Lung (tissue), 11 donors: ENCODE measurements at regions not wholly inside any gene's neighbourhood (a gene's known extent, or its start where the extent isn't known, plus 50 kb on each side); places are given as distances from the start of the nearest gene placed in this dataset.

Source experiments
- ATAC-seq: fragments of 200-7000 bp; cut with Tn5 transposase; one replicate; pipeline ENCODE4 v1.9.1; 2020; ENCODE audit warnings: moderate number of reproducible peaks; ENCODE audit not compliant: insufficient read depth, low FRiP score
- DNase-seq, 3 donors: peaks; one replicate each; pipeline ENCODE4 v3.0.0-alpha.2; 2013 to 2017
- H3K27ac ChIP-seq, 2 donors: one replicate each; pipeline ENCODE4 v1.5.1; 2013; ENCODE audit warnings: mild to moderate bottlenecking in 2 of 2, moderate library complexity in 2 of 2, control low read depth in 1 of 2, inconsistent platforms in 1 of 2, low read depth in 1 of 2, low read length in 1 of 2
- H3K27me3 ChIP-seq, 3 donors: one replicate each; pipeline ENCODE4 v1.5.1; 2013; ENCODE audit warnings: low read length in 2 of 3; ENCODE audit not compliant: control insufficient read depth in 3 of 3, insufficient read depth in 3 of 3
- H3K36me3 ChIP-seq, 4 donors: one replicate each; pipeline ENCODE4 v1.5.1; 2013; ENCODE audit warnings: low read length in 4 of 4, mild to moderate bottlenecking in 1 of 4, moderate library complexity in 1 of 4; ENCODE audit not compliant: control insufficient read depth in 4 of 4, insufficient read depth in 4 of 4
- H3K4me1 ChIP-seq, 5 donors: one replicate each; pipeline ENCODE4 v1.5.1; 2013; ENCODE audit warnings: low read length in 5 of 5, mild to moderate bottlenecking in 2 of 5, moderate library complexity in 1 of 5; ENCODE audit not compliant: control insufficient read depth in 5 of 5, insufficient read depth in 5 of 5
- H3K4me3 ChIP-seq: one replicate; pipeline ENCODE4 v1.5.1; 2013; ENCODE audit warnings: mild to moderate bottlenecking, control low read depth, moderate library complexity
- H3K9ac ChIP-seq, 2 donors: one replicate each; pipeline ENCODE4 v1.5.1; 2013; ENCODE audit warnings: low read length in 2 of 2, control low read depth in 1 of 2; ENCODE audit not compliant: insufficient read depth in 1 of 2
- H3K9me3 ChIP-seq, 4 donors: one replicate each; pipeline ENCODE4 v1.5.1; 2013; ENCODE audit warnings: low read length in 3 of 4, mild to moderate bottlenecking in 1 of 4, moderate library complexity in 1 of 4; ENCODE audit not compliant: control insufficient read depth in 4 of 4, insufficient read depth in 3 of 4
- WGBS, 2 donors: extraction: QIAGEN DNeasy Blood & Tissue Kit; methylation state at CpG; one replicate each; pipeline ENCODE4 v1.1.7; 2013; 5-methylcytosine and 5-hydroxymethylcytosine counted together
- TF ChIP-seq, protein P1 (sequence below): IDR thresholded peaks from 2 replicates; pipeline ENCODE4 v1.5.1; 2012; ENCODE audit warnings: mild to moderate bottlenecking; ENCODE audit errors: control extremely low read depth, extremely low read depth
- donor health status: control.
- donor health status: control.
- donor health status: Bipolar disorder and iron deficiency.
- donor health status: healthy.
- donor health status: DM: yes; HTN: yes; CAD: no.

DNA sequence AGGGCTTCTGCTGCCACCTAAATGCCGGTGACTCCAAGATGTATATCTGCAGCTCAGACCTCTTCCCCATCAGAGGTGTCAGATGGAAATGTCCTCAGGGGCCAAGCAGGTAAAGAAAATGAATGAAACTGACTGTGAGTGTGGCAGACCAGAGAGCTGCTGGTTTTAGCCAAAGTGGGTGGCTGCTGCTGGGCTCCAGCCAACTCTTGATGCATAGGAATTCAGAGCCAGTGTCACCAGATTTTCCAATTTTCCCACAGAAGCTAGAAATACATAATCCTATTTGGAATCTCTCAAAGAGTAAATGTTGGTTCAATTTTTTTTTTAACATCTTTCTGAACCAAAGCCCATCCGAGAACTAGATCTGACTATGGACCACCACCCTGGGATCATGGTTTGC, 161.2 kb upstream of the SPRY4 start:
- ATAC-seq (no peak), DNase-seq (no peak)

GRCh38 chr5:142484821-142485387, 160.1 kb upstream of the SPRY4 start:
- H3K4me1 ChIP-seq: no peaks in the 10 kb centered on the region
- no peak overlapping the region for H3K27ac ChIP-seq
- 87 to 96% methylated on average over 2 of the region's 2 CpGs for WGBS, 2 donors
- H3K36me3 ChIP-seq: no peaks in the 10 kb centered on the region
- no peaks in the 10 kb centered on the region for H3K27me3 ChIP-seq
- TF ChIP-seq, protein P1, sequence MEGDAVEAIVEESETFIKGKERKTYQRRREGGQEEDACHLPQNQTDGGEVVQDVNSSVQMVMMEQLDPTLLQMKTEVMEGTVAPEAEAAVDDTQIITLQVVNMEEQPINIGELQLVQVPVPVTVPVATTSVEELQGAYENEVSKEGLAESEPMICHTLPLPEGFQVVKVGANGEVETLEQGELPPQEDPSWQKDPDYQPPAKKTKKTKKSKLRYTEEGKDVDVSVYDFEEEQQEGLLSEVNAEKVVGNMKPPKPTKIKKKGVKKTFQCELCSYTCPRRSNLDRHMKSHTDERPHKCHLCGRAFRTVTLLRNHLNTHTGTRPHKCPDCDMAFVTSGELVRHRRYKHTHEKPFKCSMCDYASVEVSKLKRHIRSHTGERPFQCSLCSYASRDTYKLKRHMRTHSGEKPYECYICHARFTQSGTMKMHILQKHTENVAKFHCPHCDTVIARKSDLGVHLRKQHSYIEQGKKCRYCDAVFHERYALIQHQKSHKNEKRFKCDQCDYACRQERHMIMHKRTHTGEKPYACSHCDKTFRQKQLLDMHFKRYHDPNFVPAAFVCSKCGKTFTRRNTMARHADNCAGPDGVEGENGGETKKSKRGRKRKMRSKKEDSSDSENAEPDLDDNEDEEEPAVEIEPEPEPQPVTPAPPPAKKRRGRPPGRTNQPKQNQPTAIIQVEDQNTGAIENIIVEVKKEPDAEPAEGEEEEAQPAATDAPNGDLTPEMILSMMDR: no peak
- ATAC-seq (no peak), DNase-seq (no peak)
- no peak overlapping the region for H3K9ac ChIP-seq
- peaks cover 0 to 5% (median 2%) of the 10 kb centered on the region in 4 donors for H3K9me3 ChIP-seq
- H3K4me3 ChIP-seq: no peak overlapping the region

More for the DNA sequence above, 161.2 kb upstream of the SPRY4 start:
- Histone ChIP-seq H3K9ac (no peak overlapping the region), H3K4me3 (no peak overlapping the region), H3K36me3 (no peaks in the 10 kb centered on the region), H3K27ac (no peak overlapping the region), H3K27me3 (no peaks in the 10 kb centered on the region), H3K4me1 (peaks cover 0 to 3% (median 0%) of the 10 kb centered on the region in 5 donors), H3K9me3 (peaks cover 0 to 5% (median 2%) of the 10 kb centered on the region in 4 donors)
- 73 to 92% methylated on average over 2 of the region's 2 CpGs for WGBS, 2 donors
- TF ChIP-seq, protein P1: no peak

GRCh38 chr5:142482207-142482606, 157.4 kb upstream of the SPRY4 start:
- 84 to 95% methylated on average over 2 of the region's 2 CpGs for WGBS, 2 donors
- H3K36me3 ChIP-seq: peaks cover 0 to 6% (median 1%) of the 10 kb centered on the region in 4 donors
- no peaks in the 10 kb centered on the region for H3K27me3 ChIP-seq
- TF ChIP-seq, protein P1: no peak
- DNase-seq (no peak), ATAC-seq (no peak)
- peaks cover 0 to 15% (median 5%) of the 10 kb centered on the region in 4 donors for H3K9me3 ChIP-seq
- H3K4me3 ChIP-seq: no peak overlapping the region
- H3K9ac ChIP-seq: no peak overlapping the region
- no peaks in the 10 kb centered on the region for H3K4me1 ChIP-seq
- H3K27ac ChIP-seq: no peak overlapping the region

DNA sequence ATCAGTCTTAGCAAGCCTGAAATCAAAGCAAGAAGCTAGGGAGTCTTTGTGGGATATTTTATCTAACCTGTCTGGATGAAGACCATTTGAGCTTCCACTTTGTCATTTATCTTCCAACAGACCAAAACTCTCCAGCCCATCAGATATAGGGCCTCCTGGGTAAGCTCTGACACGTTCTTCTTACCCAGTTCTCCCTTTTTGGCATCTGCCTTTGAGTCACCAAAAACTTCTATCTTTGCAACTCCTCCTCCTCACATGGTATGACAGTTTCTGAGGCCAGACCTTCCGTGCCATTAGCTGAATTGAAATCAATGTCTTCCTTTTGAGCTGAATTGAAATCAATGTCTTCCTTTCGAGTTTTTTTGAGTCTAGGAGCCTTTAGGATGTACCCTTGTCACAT, 156.6 kb upstream of the SPRY4 start:
- Histone ChIP-seq H3K4me3 (no peak overlapping the region), H3K4me1 (no peaks in the 10 kb centered on the region), H3K9ac (no peak overlapping the region), H3K36me3 (peaks cover 0 to 6% (median 1%) of the 10 kb centered on the region in 4 donors), H3K9me3 (peaks cover 0 to 15% (median 5%) of the 10 kb centered on the region in 4 donors), H3K27me3 (no peaks in the 10 kb centered on the region), H3K27ac (no peak overlapping the region)
- TF ChIP-seq, protein P1: no peak
- 82 to 87% methylated on average over 3 of the region's 3 CpGs for WGBS, 2 donors
- no peak for ATAC-seq
- DNase-seq: no peak
